ENCODE measurements at regions not wholly inside any gene's neighbourhood (a gene's known extent, or its start where the extent isn't known, plus 50 kb on each side); places are given as distances from the start of the nearest gene placed in this dataset.

DNA sequence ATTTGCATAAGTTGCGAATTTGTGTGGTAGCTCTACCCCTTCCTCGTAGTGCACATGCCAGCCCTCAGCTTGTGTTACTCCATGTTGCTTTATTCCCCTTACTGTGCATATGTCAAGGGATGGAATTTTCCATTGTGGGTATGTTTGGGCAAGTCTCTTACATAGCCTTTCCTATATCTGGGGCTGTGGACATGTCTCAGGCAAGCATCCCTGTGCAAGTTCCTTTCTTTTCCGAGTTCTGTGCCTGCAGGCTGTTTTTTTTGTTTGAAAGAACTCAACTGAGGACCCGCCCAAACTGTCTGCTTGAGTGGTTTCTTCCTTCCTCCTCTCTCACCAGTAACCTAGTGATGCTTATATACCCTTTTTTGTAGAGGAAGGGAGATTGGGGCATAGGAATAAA lies 1739.1 kb upstream of the PIK3C3 start:
- Histone ChIP-seq H3K4me3 (ENCODE audit: low read depth, low read length) (no peak overlapping the region), H3K36me3 (ENCODE audit: control insufficient read depth, insufficient read depth, low read length) (no peaks in the 10 kb centered on the region), H3K4me1 (no peaks in the 10 kb centered on the region), H3K9me3 (no peaks in the 10 kb centered on the region), H3K27me3 (replicated peaks; ENCODE audit: control insufficient read depth, insufficient read depth, low read length) (no peaks in the 10 kb centered on the region)
- POLR2A ChIA-PET = no interaction called here
- H3K27ac Mint-ChIP-seq (ENCODE audit: unreplicated experiment) = no peak overlapping the region
- DNase-seq = no peak
- no peaks in the 10 kb centered on the region for H3K27me3 Mint-ChIP-seq (ENCODE audit: insufficient read depth, unreplicated experiment)
- no peaks in the 10 kb centered on the region for H3K36me3 Mint-ChIP-seq (ENCODE audit: insufficient read depth, unreplicated experiment)
- CTCF ChIA-PET = no interaction called here
- intact Hi-C loops (cut with micrococcal nuclease; ENCODE audit: unreplicated experiment) = no loop called here
- H3K9me3 Mint-ChIP-seq (ENCODE audit: unreplicated experiment) = no peaks in the 10 kb centered on the region
- no TSS peak for BruUV-seq (replicated peaks)
- H3K4me1 Mint-ChIP-seq (ENCODE audit: low read depth, unreplicated experiment) = no peaks in the 10 kb centered on the region
- H3K4me3 Mint-ChIP-seq (ENCODE audit: unreplicated experiment) = no peak overlapping the region
- TF ChIP-seq, protein P1, sequence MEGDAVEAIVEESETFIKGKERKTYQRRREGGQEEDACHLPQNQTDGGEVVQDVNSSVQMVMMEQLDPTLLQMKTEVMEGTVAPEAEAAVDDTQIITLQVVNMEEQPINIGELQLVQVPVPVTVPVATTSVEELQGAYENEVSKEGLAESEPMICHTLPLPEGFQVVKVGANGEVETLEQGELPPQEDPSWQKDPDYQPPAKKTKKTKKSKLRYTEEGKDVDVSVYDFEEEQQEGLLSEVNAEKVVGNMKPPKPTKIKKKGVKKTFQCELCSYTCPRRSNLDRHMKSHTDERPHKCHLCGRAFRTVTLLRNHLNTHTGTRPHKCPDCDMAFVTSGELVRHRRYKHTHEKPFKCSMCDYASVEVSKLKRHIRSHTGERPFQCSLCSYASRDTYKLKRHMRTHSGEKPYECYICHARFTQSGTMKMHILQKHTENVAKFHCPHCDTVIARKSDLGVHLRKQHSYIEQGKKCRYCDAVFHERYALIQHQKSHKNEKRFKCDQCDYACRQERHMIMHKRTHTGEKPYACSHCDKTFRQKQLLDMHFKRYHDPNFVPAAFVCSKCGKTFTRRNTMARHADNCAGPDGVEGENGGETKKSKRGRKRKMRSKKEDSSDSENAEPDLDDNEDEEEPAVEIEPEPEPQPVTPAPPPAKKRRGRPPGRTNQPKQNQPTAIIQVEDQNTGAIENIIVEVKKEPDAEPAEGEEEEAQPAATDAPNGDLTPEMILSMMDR (IDR thresholded peaks at IDR 0.05; ENCODE audit: insufficient read depth in 1 of 2, low read depth in 1 of 2, low read length in 1 of 2, severe bottlenecking in 1 of 2, unreplicated experiment in 1 of 2) = no peak

DNA sequence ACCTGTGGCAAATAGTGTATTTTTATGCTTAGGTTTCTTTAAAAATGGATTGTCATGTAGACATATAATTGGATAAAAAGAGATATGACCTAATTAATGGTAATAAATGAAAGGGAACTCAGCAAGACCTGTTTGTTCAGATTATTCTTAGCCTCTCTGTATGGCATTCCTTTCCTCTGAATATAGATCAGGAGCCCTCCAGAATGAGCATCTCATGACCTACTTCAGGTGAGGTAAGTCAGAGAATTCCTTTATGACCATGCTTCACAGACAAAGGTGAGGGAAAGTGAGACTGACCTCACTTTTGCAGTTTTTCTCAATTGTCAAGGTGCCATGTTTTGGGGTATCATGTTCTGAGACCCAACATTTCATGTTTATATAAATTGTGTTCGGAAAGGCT lies 1744.3 kb upstream of the PIK3C3 start:
- no TSS peak for BruUV-seq (replicated peaks)
- Mint-ChIP-seq H3K27me3 (ENCODE audit: insufficient read depth, unreplicated experiment) (no peaks in the 10 kb centered on the region), H3K27ac (ENCODE audit: unreplicated experiment) (no peak overlapping the region), H3K9me3 (ENCODE audit: unreplicated experiment) (no peaks in the 10 kb centered on the region), H3K36me3 (ENCODE audit: insufficient read depth, unreplicated experiment) (no peaks in the 10 kb centered on the region), H3K4me3 (ENCODE audit: unreplicated experiment) (no peak overlapping the region), H3K4me1 (ENCODE audit: low read depth, unreplicated experiment) (no peaks in the 10 kb centered on the region)
- CTCF ChIA-PET = no interaction called here
- Histone ChIP-seq H3K9me3 (no peaks in the 10 kb centered on the region), H3K4me1 (no peaks in the 10 kb centered on the region), H3K27me3 (replicated peaks; ENCODE audit: control insufficient read depth, insufficient read depth, low read length) (no peaks in the 10 kb centered on the region), H3K4me3 (ENCODE audit: low read depth, low read length) (no peak overlapping the region), H3K36me3 (ENCODE audit: control insufficient read depth, insufficient read depth, low read length) (no peaks in the 10 kb centered on the region)
- TF ChIP-seq, protein P1 (IDR thresholded peaks at IDR 0.05; ENCODE audit: insufficient read depth in 1 of 2, low read depth in 1 of 2, low read length in 1 of 2, severe bottlenecking in 1 of 2, unreplicated experiment in 1 of 2) = no peak
- intact Hi-C loops (cut with micrococcal nuclease; ENCODE audit: unreplicated experiment) = no loop called here
- DNase-seq = no peak
- POLR2A ChIA-PET = no interaction called here

DNA sequence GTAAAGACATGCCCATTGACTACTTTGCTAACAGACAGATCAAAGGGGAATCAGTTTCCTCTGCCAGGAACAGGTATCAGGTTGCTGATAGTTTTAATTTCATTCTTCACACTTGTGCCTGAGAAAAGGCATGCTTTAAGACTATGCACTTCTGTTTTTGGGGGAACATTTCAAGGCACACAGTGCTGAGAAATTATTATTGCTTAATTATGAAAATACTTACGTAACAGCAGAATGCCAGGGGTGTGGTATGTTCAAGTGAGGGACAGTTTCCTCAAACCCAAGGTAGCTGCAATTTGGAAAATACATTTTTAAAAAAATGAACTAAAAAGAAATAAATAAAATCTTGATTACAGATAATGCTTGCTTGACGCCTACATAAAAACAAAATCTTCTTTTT lies 1746.1 kb upstream of the PIK3C3 start:
- Mint-ChIP-seq H3K27me3 (ENCODE audit: insufficient read depth, unreplicated experiment) (no peaks in the 10 kb centered on the region), H3K4me3 (ENCODE audit: unreplicated experiment) (no peak overlapping the region), H3K9me3 (ENCODE audit: unreplicated experiment) (no peaks in the 10 kb centered on the region), H3K36me3 (ENCODE audit: insufficient read depth, unreplicated experiment) (no peaks in the 10 kb centered on the region), H3K4me1 (ENCODE audit: low read depth, unreplicated experiment) (no peaks in the 10 kb centered on the region), H3K27ac (ENCODE audit: unreplicated experiment) (no peak overlapping the region)
- TF ChIP-seq, protein P1 (IDR thresholded peaks at IDR 0.05; ENCODE audit: insufficient read depth in 1 of 2, low read depth in 1 of 2, low read length in 1 of 2, severe bottlenecking in 1 of 2, unreplicated experiment in 1 of 2) = no peak
- no peaks in the 10 kb centered on the region for H3K4me1 ChIP-seq
- H3K4me3 ChIP-seq (ENCODE audit: low read depth, low read length) = no peak overlapping the region
- no peaks in the 10 kb centered on the region for H3K36me3 ChIP-seq (ENCODE audit: control insufficient read depth, insufficient read depth, low read length)
- no peaks in the 10 kb centered on the region for H3K27me3 ChIP-seq (replicated peaks; ENCODE audit: control insufficient read depth, insufficient read depth, low read length)
- intact Hi-C loops (cut with micrococcal nuclease; ENCODE audit: unreplicated experiment) = no loop called here
- ChIA-PET POLR2A (no interaction called here), CTCF (no interaction called here)
- no peak for DNase-seq
- BruUV-seq (replicated peaks) = no TSS peak
- no peaks in the 10 kb centered on the region for H3K9me3 ChIP-seq

All from Caco-2 (cell line).